ENCODE measurements at regions not wholly inside any gene's neighbourhood (a gene's known extent, or its start where the extent isn't known, plus 50 kb on each side); places are given as distances from the start of the nearest gene placed in this dataset.

GRCh38 chr10:78738861-78739260 lies 329.9 kb upstream of the ZMIZ1 start:
- DNase-seq (ENCODE audit: low spot score), result no peak

GRCh38 chr10:78739444-78740053 lies 329.2 kb upstream of the ZMIZ1 start:
- no peak for DNase-seq (ENCODE audit: low spot score)

- no peak for DNase-seq (ENCODE audit: low spot score)
Measured at GRCh38 chr10:78740976-78741915, 327.5 kb upstream of the ZMIZ1 start.

GRCh38 chr10:78742406-78742729 lies 326.4 kb upstream of the ZMIZ1 start:
- DNase-seq (ENCODE audit: low spot score), result no peak

- no peak for DNase-seq (ENCODE audit: low spot score)
Measured at GRCh38 chr10:78742730-78743615, 325.8 kb upstream of the ZMIZ1 start.

- no peak for DNase-seq (ENCODE audit: low spot score)
Measured at GRCh38 chr10:78744056-78744455, 324.7 kb upstream of the ZMIZ1 start.

- DNase-seq (ENCODE audit: low spot score), result no peak
Measured at GRCh38 chr10:78744491-78745090, 324.2 kb upstream of the ZMIZ1 start.

- DNase-seq (ENCODE audit: low spot score), result no peak
Measured at GRCh38 chr10:78745441-78745840, 323.3 kb upstream of the ZMIZ1 start.

- DNase-seq (ENCODE audit: low spot score), result no peak
Measured at GRCh38 chr10:78746155-78746763, 322.5 kb upstream of the ZMIZ1 start.

- no peak for DNase-seq (ENCODE audit: low spot score)
Measured at GRCh38 chr10:78747401-78748234, 321.1 kb upstream of the ZMIZ1 start.

- DNase-seq (ENCODE audit: low spot score), result no peak
Measured at GRCh38 chr10:78748235-78748533, 320.6 kb upstream of the ZMIZ1 start.

- DNase-seq (ENCODE audit: low spot score), result no peak
Measured at GRCh38 chr10:78749200-78749599, 319.6 kb upstream of the ZMIZ1 start.

GRCh38 chr10:78749898-78750297 lies 318.9 kb upstream of the ZMIZ1 start:
- DNase-seq (ENCODE audit: low spot score), result peak; percentile 40

GRCh38 chr10:78750418-78750817 lies 318.3 kb upstream of the ZMIZ1 start:
- DNase-seq (ENCODE audit: low spot score), result no peak

GRCh38 chr10:78751716-78752115 lies 317.1 kb upstream of the ZMIZ1 start:
- DNase-seq (ENCODE audit: low spot score), result no peak

- no peak for DNase-seq (ENCODE audit: low spot score)
Measured at GRCh38 chr10:78752221-78752620, 316.5 kb upstream of the ZMIZ1 start.

GRCh38 chr10:78752708-78753107 lies 316.1 kb upstream of the ZMIZ1 start:
- no peak for DNase-seq (ENCODE audit: low spot score)

- peak; percentile 67 for DNase-seq (ENCODE audit: low spot score)
Measured at GRCh38 chr10:78754269-78755062, 314.3 kb upstream of the ZMIZ1 start.

GRCh38 chr10:78755063-78755701 lies 313.6 kb upstream of the ZMIZ1 start:
- DNase-seq (ENCODE audit: low spot score), result no peak

Measured in H4 (cell line).